ENCODE measurements at regions not wholly inside any gene's neighbourhood (a gene's known extent, or its start where the extent isn't known, plus 50 kb on each side); places are given as distances from the start of the nearest gene placed in this dataset.

GRCh38 chr20:60553095-60553494 is 594.9 kb downstream of the CDH26 start:
- TF ChIP-seq CTCF (IDR thresholded peaks at IDR 0.05): no peak
- Mint-ChIP-seq H3K27ac (ENCODE audit: unreplicated experiment) (no peak overlapping the region), H3K4me3 (ENCODE audit: unreplicated experiment) (no peak overlapping the region), H3K4me1 (ENCODE audit: unreplicated experiment) (no peaks in the 10 kb centered on the region), H3K27me3 (ENCODE audit: unreplicated experiment) (no peaks in the 10 kb centered on the region), H3K36me3 (ENCODE audit: unreplicated experiment) (no peaks in the 10 kb centered on the region), H3K9me3 (ENCODE audit: unreplicated experiment) (peaks cover 7% of the 10 kb centered on the region)
- DNase-seq (ENCODE audit: extremely low spot score, unreplicated experiment): no peak

- DNase-seq (ENCODE audit: extremely low spot score, unreplicated experiment): no peak
- no peak for TF ChIP-seq CTCF (IDR thresholded peaks at IDR 0.05)
- Mint-ChIP-seq H3K4me3 (ENCODE audit: unreplicated experiment) (no peak overlapping the region), H3K27me3 (ENCODE audit: unreplicated experiment) (no peaks in the 10 kb centered on the region), H3K4me1 (ENCODE audit: unreplicated experiment) (no peaks in the 10 kb centered on the region), H3K9me3 (ENCODE audit: unreplicated experiment) (peaks cover 4% of the 10 kb centered on the region), H3K36me3 (ENCODE audit: unreplicated experiment) (no peaks in the 10 kb centered on the region), H3K27ac (ENCODE audit: unreplicated experiment) (no peak overlapping the region)
These were observed 600.3 kb downstream of the CDH26 start for GRCh38 chr20:60558486-60558885.

- peaks cover 4% of the 10 kb centered on the region for H3K9me3 Mint-ChIP-seq (ENCODE audit: unreplicated experiment)
- H3K36me3 Mint-ChIP-seq (ENCODE audit: unreplicated experiment): no peaks in the 10 kb centered on the region
- H3K4me1 Mint-ChIP-seq (ENCODE audit: unreplicated experiment): no peaks in the 10 kb centered on the region
- H3K27ac Mint-ChIP-seq (ENCODE audit: unreplicated experiment): no peak overlapping the region
- H3K27me3 Mint-ChIP-seq (ENCODE audit: unreplicated experiment): no peaks in the 10 kb centered on the region
- no peak for DNase-seq (ENCODE audit: extremely low spot score, unreplicated experiment)
- no peak overlapping the region for H3K4me3 Mint-ChIP-seq (ENCODE audit: unreplicated experiment)
- TF ChIP-seq CTCF (IDR thresholded peaks at IDR 0.05): no peak
These were observed 601.2 kb downstream of the CDH26 start for GRCh38 chr20:60559462-60559861.

- Mint-ChIP-seq H3K9me3 (ENCODE audit: unreplicated experiment) (no peaks in the 10 kb centered on the region), H3K4me1 (ENCODE audit: unreplicated experiment) (no peaks in the 10 kb centered on the region), H3K27ac (ENCODE audit: unreplicated experiment) (no peak overlapping the region), H3K36me3 (ENCODE audit: unreplicated experiment) (no peaks in the 10 kb centered on the region), H3K4me3 (ENCODE audit: unreplicated experiment) (no peak overlapping the region), H3K27me3 (ENCODE audit: unreplicated experiment) (no peaks in the 10 kb centered on the region)
- no peak for TF ChIP-seq CTCF (IDR thresholded peaks at IDR 0.05)
- DNase-seq (ENCODE audit: extremely low spot score, unreplicated experiment): no peak
These were observed 602.8 kb downstream of the CDH26 start for GRCh38 chr20:60561052-60561451.

GRCh38 chr20:60565083-60565482 is 606.9 kb downstream of the CDH26 start:
- H3K36me3 Mint-ChIP-seq (ENCODE audit: unreplicated experiment): no peaks in the 10 kb centered on the region
- no peak for DNase-seq (ENCODE audit: extremely low spot score, unreplicated experiment)
- no peak for TF ChIP-seq CTCF (IDR thresholded peaks at IDR 0.05)
- no peak overlapping the region for H3K4me3 Mint-ChIP-seq (ENCODE audit: unreplicated experiment)
- H3K4me1 Mint-ChIP-seq (ENCODE audit: unreplicated experiment): no peaks in the 10 kb centered on the region
- no peak overlapping the region for H3K27ac Mint-ChIP-seq (ENCODE audit: unreplicated experiment)
- H3K27me3 Mint-ChIP-seq (ENCODE audit: unreplicated experiment): no peaks in the 10 kb centered on the region
- peaks cover 8% of the 10 kb centered on the region for H3K9me3 Mint-ChIP-seq (ENCODE audit: unreplicated experiment)
